GM18520 (cell line): ENCODE measurements at regions not wholly inside any gene's neighbourhood (a gene's known extent, or its start where the extent isn't known, plus 50 kb on each side); places are given as distances from the start of the nearest gene placed in this dataset.
A peak's percentile ranks its signal among the peaks of the same experiment; 100 is the strongest.
"Not testable (repeated sequence)": the region's sequence is repeated elsewhere in the genome, so short reads cannot be mapped to it uniquely, and the experiment has no call there.

Source experiments
- ATAC-seq: cut with Tn5 transposase; IDR thresholded peaks from one replicate; pipeline ENCODE4 v1.9.1; 2021; ENCODE audit not compliant: unreplicated experiment

DNA sequence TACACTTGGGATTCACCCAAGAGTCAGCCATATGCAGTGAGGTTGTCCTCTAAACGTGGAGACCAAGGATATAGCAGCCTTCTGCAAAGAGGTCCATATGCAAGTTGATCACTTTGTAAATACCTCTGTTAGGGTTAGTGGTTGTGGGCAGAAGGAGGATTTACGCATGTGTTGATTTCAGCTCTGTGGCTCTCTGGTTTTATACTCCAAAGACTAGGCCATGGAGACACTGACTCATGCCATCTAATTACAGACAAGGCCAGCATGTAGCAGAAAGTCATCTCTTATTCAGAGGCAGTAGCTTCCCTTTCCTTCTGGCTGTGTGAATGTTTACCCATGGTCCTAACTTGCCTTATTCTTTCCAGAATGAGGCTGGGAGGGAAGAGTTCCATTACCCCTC lies 140.9 kb upstream of the GOLGA6L4 start:
- not testable (repeated sequence) for ATAC-seq

DNA sequence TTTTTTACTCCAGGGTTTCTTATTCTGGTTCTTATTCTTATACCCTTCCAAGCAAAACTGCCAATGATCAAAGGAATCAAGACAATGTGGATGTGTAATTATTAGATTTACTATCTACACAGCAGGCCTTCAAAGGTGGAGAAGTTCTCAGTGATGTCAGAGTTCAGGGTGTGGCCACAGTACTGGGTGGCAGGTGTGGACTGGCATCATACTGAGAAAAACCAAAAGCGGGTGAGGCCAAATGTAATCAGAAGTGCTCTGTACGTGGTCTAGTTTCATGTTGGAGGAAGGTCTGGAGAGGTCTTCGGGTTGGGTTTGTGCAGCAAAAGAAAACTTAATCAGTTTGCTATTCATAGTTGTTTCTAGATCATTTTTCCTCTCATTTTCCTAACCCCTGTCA lies 138.5 kb upstream of the GOLGA6L4 start:
- ATAC-seq, result not testable (repeated sequence)

DNA sequence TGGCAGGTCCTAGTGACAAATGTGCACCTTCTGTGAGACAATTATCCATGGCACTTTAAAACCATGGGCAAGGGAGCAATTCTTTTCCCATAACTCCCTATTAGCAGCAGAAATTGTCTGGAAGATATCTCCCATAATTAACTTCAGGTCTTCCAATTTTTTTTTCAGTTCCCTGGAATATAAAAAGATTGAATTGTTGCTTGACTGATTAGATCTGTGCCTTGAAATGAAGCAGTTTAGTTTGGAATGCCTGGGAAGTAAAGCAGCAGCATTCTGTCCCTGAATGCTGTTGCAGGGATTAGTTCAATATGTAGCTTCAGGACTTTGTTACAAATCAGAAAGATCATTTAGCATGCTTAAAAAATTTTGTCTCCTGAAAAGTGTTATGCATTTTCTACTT lies 137.0 kb upstream of the GOLGA6L4 start:
- ATAC-seq, result no peak

- no peak for ATAC-seq
These were observed 136.4 kb upstream of the GOLGA6L4 start for GRCh38 chr15:84099181-84099580.

DNA sequence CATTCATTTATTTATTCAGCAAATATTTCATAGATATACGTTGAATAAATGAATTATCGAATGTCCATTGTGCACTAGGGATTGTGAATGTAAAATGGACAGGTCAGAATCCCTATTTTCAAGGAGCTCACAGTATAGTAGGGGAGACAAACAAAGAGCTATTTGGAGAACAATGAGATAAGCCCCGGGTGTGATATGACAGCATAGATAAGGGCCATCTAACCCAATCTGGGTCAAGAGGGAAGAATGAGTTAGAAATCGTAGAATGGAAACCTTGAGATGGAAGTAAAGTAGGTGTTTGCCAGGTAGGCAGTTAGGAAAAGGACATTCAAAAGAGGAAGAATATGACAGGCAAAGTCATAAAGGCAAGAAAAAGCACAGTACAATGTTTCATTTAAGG lies 132.2 kb upstream of the GOLGA6L4 start:
- no peak for ATAC-seq

- no peak for ATAC-seq
These were observed 130.7 kb upstream of the GOLGA6L4 start for GRCh38 chr15:84104853-84105252.

DNA sequence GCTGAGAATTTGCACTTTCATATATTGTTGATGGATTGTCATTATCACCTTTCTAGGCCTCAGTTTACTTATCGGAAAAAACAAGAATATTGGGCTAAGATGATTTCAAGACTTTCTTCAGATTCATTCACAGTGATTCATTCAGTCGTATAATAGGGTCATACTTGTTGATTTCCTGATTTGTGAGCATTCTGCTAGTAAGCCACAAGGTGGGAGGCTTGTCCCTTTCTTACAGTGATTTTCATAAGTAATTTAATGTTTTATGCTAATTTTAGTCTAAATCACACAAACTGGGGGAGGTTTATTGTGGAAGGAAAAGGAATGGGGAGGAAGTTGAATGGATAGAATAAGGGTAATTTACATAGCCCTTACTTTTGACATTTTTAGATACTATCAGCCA lies 126.8 kb upstream of the GOLGA6L4 start:
- ATAC-seq, result no peak

DNA sequence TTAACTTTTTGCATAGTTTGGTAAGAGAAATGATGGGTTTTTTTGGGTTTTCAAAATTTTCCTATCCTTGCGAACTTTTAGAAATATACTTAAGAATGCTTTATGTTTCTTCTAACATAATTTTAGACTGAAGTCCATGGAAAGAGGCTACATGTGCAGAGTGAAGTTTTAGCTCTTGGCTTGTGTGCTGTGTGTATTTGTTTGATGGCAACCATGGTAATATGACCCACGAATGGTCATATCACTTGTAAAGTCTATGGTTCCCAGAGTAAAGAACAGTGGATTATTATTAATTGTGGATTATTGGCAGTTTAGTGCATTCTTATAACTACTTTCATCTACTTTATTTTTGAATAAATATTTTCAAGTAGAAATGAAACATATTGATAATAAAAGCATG lies 124.0 kb upstream of the GOLGA6L4 start:
- no peak for ATAC-seq

DNA sequence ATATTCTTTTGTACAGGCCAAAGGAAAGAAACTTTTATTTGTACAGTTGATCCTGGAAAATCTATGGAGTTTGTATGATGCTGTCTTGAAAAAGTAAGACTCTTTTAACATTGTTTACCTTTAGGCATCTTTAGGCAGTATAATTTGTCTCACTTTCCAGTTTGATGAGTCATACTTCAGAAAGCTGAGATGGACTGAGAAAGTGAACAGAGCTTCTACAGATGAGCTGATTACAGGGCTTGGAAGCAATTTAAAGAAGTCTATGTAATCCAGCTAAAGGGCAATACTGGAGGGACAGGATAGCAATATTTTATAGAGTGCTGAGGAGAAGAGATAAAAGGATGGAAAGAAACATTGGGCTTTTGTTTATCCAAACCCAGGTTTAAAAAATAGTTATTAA lies 123.5 kb upstream of the GOLGA6L4 start:
- ATAC-seq, result no peak

GRCh38 chr15:84113919-84114318 lies 121.7 kb upstream of the GOLGA6L4 start:
- ATAC-seq, result no peak

DNA sequence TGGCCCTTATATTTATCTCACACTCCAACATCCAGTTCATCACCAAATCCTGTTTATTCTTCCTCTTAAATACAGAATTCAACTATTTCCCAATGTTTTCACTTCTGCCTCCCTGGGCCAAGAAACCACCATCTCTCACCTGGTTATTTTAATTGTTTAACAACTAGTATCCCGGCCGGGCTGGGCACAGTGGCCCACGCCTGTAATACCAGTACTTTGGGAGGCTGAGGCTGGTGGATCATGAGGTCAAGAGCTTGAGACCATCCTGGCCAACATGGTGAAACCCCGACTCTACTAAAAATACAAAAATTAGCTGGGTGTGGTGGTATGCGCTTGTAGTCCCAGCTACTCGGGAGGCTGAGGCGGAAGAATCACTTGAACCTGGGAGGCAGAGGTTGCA lies 120.9 kb upstream of the GOLGA6L4 start:
- ATAC-seq, result not testable (repeated sequence)

GRCh38 chr15:84119351-84119750 lies 116.2 kb upstream of the GOLGA6L4 start:
- not testable (repeated sequence) for ATAC-seq

- ATAC-seq, result not testable (repeated sequence)
These were observed 114.7 kb upstream of the GOLGA6L4 start for GRCh38 chr15:84120903-84121302.

DNA sequence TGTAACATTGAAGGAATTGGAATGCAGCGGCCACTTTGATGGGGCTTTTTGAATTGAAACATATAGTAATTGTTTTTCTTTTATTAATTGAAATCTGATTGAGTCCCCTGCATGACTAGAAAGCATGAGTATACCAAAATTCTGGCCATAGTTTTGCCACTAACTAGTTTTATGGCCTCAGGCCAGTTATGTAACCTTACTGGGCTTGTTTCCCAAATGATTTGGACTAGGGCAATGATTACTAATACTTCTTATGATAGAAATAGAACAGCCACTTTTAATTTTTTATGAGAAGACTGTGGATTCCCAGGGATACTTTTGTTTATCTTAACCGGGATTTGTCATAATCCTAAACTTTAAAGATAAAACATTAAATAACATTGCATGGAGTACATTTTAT lies 106.9 kb upstream of the GOLGA6L4 start:
- not testable (repeated sequence) for ATAC-seq

DNA sequence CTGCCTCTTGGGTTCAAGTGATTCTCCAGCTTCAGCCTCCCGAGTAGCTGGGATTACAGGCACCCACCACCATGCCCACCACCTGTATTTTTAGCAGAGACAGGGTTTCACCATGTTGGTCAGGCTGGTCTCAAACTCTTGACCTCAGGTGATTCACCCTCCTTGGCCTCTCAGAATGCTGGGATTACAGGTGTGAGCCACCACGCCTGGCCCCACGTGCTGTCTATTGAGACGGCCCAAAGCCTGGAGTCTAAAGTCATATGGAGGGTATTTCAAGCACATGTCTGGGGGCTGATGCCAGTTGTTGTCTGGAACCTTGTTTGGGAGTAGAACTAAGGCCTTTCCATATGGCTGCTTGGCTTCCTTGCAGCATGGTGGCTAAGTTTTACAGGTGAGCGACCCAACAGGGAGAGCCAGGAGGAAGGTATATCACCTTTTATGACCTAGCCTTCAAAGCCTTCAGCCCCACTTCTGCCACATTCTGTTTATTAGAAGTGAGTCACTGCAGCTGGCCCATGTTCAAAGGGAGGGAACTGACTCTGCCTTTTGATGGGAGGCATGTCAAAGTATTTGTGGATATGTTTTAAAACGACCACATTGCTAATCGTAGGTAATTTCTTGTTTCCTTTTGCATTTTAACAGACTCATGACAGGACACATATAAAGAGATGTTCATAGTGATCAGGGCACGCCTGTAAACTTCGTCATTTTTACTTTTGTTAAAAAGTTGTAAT lies 105.3 kb upstream of the GOLGA6L4 start:
- ATAC-seq, result not testable (repeated sequence)

- not testable (repeated sequence) for ATAC-seq
These were observed 99.6 kb upstream of the GOLGA6L4 start for GRCh38 chr15:84135931-84136456.

- peak; percentile 80 for ATAC-seq
These were observed 92.7 kb upstream of the GOLGA6L4 start for GRCh38 chr15:84142888-84143337.

DNA sequence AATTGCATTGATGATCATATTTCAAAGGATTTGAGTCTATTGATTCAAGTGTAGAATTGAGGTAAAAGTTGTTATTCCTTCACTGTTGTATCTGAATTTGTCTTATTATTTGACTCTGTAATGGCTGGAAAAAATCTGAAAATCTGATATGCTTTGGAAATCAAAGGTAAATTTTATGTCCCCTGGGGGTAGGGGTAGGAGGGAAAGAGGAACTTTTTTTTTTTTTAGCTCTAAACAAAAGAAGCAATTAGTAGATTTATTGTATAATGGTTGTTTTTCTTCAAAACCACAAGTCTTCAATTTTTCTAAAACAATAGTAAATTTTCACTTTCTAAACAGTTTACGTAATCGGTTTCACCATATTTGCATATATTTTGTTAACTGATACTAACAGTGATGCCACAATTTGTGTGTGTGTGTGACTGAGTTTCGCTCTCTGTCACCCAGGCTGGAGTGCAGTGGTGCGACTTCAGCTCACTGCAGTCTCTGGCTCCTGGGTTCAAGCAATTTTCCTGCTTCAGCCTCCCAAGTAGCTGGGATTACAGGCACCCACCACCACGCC lies 91.7 kb upstream of the GOLGA6L4 start:
- peak; percentile 66 for ATAC-seq

- ATAC-seq, result not testable (repeated sequence)
These were observed 90.6 kb upstream of the GOLGA6L4 start for GRCh38 chr15:84144946-84145345.

DNA sequence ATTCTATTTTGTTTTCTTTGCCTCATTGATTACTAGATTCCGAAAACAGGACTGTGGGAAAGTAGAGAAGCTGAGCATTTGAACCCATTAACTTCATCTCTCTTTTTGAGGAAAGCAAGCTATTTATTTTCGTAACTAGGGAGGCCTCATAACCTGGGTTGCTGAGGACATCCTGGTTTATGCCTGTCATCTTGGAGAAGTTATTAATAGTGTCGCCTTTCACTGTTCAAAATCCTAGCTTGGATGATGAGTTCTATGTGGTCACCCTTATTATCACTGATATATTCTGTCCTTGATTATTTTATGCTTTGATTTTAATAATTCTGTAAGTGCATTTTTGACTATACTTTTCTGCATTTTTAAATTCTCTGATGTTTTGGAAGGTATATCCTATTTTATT lies 89.3 kb upstream of the GOLGA6L4 start:
- not testable (repeated sequence) for ATAC-seq

DNA sequence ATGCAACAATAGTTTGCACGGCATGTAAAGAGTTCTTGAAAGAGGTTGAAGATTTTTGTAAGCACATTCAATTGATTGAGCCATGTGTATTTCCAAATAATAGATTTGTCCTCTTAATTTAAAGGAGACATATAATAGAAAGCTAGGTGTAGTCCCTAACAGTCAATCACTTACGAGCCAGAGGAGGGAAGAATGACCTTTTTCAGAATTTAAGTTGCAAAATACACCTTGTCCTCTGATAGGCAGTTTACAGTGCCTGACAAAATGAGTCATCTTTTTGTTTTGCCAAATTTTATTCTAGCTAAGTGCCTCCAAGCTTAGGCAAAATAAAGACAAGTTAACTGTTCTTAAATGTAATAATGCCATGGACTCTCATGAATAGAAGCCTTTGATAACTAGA lies 88.3 kb upstream of the GOLGA6L4 start:
- not testable (repeated sequence) for ATAC-seq

GRCh38 chr15:84151205-84151931 lies 84.2 kb upstream of the GOLGA6L4 start:
- no peak for ATAC-seq
